ENCODE measurements at regions not wholly inside any gene's neighbourhood (a gene's known extent, or its start where the extent isn't known, plus 50 kb on each side); places are given as distances from the start of the nearest gene placed in this dataset.
"Not testable (repeated sequence)": the region's sequence is repeated elsewhere in the genome, so short reads cannot be mapped to it uniquely, and the experiment has no call there.

GRCh38 chr9:99478469-99479027 is 256.5 kb downstream of the SEC61B start:
- no peak for DNase-seq (ENCODE audit: low read depth in 2 of 2)

DNA sequence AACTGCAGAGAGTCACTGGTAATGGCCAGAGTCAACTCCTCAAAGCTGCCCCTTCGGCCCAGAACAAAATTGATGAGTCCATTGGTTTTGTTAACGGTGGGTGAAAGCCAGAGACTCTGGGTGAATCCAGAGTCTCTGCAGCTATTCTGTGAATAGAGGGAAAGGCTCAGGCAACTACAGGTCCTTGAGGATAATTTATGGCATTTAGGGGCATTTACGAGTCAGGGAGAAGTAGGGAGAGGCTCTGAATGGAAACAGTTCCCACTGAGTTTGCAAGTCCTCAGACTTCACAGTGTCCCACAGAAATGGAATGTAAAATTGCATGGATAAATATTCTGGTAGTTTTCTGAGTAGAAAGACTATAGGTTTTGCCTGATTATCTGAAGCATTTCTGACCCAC is 257.8 kb downstream of the SEC61B start:
- no peak for DNase-seq (ENCODE audit: low read depth in 2 of 2)

DNA sequence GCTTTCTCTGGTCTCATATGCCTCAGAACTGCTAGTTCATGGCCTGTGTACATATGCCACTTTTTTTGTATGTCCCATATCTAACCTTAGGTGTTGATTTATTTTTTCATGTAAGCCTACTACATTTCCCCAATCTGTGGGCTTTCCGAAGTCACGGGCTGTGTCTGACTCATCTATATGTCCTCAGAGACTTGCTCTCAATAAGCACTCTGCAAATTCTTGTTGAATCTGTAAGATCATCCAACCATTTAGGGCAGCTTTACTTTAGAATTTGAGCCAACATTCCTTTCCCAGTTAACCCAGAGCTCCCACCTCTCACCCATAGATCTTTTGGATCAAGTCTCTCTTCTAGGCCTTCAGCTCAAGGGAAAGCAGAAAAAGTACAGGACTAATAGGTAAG is 263.4 kb downstream of the SEC61B start:
- DNase-seq (ENCODE audit: low read depth in 2 of 2), result no peak

GRCh38 chr9:99486684-99487083 is 264.6 kb downstream of the SEC61B start:
- no peak for DNase-seq (ENCODE audit: low read depth in 2 of 2)

GRCh38 chr9:99488131-99489059 is 266.3 kb downstream of the SEC61B start:
- no peak for DNase-seq (ENCODE audit: low read depth in 2 of 2)

DNA sequence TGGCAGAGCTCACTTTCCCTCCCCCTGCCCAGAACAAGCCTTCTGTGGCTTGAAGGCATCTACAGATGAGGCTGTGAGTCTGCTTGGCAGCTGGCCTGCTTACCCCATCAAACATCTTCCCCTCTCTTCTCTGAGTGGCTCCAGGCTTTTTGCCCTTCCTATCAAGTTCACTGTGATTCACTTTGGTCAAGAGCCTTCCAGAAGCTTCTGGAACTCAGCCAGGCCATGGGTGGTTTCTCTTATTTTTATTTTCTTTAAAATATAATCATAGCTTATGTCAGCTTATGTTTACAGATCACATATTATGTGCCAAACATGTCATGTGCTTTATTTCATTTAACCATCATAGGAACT is 267.0 kb downstream of the SEC61B start:
- DNase-seq (ENCODE audit: low read depth in 2 of 2), result no peak

- no peak for DNase-seq (ENCODE audit: low read depth in 2 of 2)
Observed at GRCh38 chr9:99490729-99491128, 268.6 kb downstream of the SEC61B start.

- no peak for DNase-seq (ENCODE audit: low read depth in 2 of 2)
Observed at GRCh38 chr9:99491408-99492158, 269.5 kb downstream of the SEC61B start.

GRCh38 chr9:99497641-99498040 is 275.6 kb downstream of the SEC61B start:
- no peak for DNase-seq (ENCODE audit: low read depth in 2 of 2)

- not testable (repeated sequence) for DNase-seq (ENCODE audit: low read depth in 2 of 2)
Observed at GRCh38 chr9:99498979-99499378, 276.9 kb downstream of the SEC61B start.

GRCh38 chr9:99505936-99506335 is 283.9 kb downstream of the SEC61B start:
- DNase-seq (ENCODE audit: low read depth in 2 of 2), result no peak

- no peak for DNase-seq (ENCODE audit: low read depth in 2 of 2)
Observed at GRCh38 chr9:99506747-99507348, 284.8 kb downstream of the SEC61B start.

- no peak for DNase-seq (ENCODE audit: low read depth in 2 of 2)
Observed at GRCh38 chr9:99509065-99509745, 287.1 kb downstream of the SEC61B start.

GRCh38 chr9:99509900-99510535 is 287.9 kb downstream of the SEC61B start:
- DNase-seq (ENCODE audit: low read depth in 2 of 2), result no peak

DNA sequence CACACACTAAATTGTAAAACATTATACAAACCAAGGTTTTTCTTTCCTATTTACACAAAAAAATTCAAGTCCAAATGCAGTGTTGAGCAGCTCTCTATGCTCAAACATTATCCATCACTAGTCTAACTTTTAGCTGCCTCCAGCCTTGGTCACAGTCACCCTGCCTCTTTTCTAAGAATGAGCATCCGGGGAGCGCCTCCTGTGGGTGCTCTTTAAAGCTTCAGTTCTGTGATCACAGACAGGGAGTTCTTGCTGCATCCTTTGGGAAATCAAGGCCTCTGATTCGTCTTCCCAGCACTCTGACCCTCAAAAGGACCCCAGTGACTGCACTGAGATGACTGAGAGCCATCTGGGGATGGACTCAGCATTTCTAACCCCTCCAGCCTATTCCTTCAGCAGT is 289.6 kb downstream of the SEC61B start:
- DNase-seq (ENCODE audit: low read depth in 2 of 2), result no peak

GRCh38 chr9:99513441-99514112 is 291.5 kb downstream of the SEC61B start:
- no peak for DNase-seq (ENCODE audit: low read depth in 2 of 2)

DNA sequence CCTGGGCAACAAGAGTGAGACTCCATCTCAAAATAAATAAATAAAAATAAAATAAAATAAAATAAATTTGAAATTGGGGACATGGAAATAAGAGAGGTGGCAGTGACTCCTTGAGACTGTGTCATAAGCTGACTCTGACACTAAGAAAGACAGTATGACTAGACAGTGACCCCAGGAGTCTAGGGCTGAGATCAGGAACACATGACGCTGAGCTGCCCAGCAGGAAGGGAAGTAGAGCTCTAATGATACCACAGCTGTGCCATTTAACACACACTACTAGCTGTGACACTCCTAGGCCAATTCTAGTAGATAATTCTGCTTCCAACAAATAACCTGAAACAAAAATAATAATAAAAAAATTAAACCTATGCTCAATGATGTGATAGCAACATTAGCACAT is 293.0 kb downstream of the SEC61B start:
- no peak for DNase-seq (ENCODE audit: low read depth in 2 of 2)

GRCh38 chr9:99515895-99516656 is 294.0 kb downstream of the SEC61B start:
- no peak for DNase-seq (ENCODE audit: low read depth in 2 of 2)

GRCh38 chr9:99516657-99517049 is 294.6 kb downstream of the SEC61B start:
- no peak for DNase-seq (ENCODE audit: low read depth in 2 of 2)

DNA sequence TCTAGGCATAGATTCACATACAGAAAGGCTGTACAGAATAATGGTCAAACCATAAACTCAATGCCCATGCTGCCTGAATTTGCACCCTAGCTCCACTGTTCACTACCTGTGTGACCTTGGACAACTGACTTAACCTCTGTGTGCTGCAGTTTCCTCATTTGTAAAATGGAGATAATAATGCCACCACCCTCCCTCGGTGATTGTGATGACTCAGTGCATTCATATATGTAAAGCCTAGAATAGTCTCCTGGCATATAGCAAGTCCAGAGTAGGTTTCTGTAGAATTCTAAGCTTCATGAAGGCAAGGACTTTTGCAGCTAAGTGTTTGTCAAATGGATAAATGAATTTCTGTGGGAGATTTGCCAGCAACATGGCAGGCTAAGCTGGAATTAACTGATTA is 297.8 kb upstream of the NR4A3 start:
- DNase-seq (ENCODE audit: low read depth in 2 of 2), result no peak
